ENCODE measurements at regions not wholly inside any gene's neighbourhood (a gene's known extent, or its start where the extent isn't known, plus 50 kb on each side); places are given as distances from the start of the nearest gene placed in this dataset.

DNA sequence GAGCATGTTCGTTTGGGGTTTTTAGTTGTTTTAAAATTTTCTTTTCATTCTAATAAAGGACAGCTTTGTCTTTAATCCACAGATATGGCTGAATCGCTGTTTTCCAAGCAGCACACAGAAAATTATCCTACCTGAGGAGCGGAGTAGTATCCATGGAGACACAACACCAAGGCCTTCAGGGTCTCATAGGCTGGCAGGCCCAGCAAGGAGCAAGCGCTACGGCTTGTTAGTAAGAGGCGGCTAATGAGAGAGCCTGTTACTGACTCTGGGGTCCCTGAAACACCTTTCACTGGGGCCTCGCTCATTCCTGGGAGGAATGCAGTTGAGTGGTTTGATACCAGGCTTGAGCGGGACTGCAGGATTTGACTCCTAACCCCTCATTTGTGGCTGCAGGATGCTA, 303.8 kb upstream of the CDH4 start:
- no peak for DNase-seq

DNA sequence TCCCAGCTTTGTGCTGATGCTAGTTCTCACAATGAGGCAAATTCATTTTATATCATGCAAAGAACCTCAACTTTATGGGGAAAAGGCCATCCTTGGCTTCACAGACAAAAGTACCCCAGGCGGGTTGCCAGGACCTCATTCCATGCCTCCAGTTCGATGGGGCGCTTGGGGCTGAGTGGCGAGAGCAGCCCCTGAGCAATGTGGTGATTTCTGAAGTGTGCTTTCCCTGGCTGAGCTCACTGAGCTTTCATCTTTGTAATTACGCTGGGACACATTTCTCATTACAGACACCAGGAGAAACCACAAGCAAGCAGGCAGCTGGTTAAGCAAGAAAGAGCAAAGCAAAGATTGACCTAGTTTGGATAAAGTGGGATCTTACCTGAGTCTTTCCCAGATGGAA, 301.5 kb upstream of the CDH4 start:
- no peak for DNase-seq

DNA sequence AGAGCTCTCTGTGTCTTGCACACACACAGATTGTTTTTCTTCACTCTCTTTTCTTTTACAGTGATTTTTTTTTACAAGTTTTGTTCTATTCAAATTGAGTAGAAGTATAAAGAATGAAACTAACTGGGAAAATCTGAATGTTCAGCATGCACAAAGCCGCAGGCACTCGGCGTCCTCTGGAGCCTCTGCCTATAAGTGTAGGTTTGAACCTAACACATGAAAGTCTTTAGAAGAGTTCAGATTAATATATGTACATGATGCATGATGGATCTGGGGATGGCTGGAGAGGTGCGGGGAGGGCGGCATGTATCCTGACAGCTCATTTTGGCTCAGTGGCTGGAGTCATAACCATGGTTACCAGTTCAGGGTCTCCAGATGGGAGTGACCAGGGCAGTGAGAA, 301.1 kb upstream of the CDH4 start:
- no peak for DNase-seq

DNA sequence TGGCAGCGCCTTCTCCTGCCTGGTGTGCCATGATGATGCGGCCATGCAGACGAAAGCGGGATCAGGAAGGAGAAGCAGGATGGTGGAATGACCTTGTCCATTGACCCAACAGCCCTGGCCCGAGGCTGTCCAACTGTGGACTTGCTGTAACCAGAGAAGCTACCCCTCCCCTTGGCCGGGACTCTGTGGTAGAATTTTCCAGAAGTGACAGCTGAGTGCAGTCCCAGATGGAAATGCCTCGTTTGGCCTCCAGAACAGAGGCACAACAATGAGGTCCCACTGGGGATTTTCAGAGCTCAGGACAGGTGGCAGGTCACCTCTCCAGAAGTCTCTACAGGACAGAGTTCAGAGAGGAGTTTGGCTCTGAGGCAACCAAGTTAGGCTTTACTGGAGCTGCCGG, 299.2 kb upstream of the CDH4 start:
- DNase-seq = no peak

DNA sequence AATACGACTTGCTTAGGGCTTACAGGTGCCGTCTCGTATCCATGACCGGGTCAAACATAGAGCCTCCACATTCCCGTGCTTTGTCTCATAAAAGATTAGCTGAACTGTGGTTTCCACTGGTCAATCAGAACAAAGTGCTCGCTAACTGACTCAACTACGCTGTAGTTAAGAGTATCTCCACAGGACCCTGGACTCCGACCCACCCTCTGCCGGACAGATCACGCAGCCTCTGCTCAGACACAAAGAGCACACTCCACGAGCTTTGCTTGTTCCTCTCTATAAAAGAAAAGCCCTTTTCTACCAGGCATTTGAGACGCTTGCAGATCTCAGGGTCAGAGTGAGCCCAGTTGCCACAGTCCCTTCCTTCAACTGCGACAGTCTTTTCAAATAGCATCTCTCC, 298.7 kb upstream of the CDH4 start:
- no peak for DNase-seq

DNA sequence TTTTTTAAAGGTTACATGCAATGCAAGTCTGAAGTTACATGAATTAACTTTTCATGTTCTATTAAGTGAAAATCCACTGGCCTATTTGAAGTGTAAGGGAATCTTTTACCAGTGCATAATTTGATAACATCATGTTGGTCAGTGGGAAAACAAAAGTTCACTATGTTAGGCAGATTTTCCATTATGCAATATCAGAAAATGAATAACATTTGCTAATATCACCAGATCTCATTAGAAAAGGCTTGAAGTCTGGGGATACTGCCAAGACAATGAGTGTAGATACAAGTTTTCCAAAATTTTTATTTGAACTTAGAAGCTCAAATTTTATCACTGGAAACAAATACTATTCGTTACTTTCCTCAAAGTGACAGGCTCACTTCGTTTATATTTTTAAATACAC, 296.4 kb upstream of the CDH4 start:
- no peak for DNase-seq

DNA sequence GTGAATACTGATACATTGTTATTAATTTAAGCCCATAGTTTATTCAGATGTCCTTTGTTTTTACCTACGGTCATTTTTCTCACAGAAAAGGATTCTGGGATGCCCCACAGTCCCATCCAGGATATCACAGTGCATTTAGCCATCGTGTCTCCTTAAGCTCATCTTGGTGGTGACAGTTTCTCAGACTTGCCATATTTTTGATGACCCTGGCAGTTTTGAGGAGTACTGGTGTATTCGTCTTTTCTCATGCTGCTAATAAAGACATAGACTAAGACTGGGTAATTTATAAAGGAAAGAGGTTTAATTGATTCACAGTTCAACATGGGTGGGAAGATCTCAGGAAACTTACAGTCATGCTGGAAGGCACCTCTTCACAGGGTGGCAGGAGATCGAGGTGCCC, 295.9 kb upstream of the CDH4 start:
- no peak for DNase-seq

DNA sequence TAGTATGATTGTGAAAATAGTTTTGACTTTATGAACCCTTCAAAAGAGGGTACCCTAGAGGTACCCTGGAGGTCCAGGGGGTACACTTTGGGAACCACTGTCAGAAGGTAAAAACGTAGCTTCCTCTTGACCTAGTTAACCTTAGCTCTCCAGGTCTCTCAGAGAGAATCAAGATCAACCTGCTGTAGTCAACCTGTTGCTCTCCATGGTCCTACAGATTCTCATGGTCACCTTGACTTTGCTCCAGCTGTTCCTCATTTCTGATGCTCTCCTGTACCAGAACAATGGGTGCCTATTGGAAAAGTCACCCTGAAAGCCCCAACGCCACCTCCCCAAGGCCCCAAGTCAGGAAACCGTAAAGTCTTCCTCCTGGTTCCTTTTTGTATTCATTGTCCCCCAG, 294.4 kb upstream of the CDH4 start:
- DNase-seq = no peak

DNA sequence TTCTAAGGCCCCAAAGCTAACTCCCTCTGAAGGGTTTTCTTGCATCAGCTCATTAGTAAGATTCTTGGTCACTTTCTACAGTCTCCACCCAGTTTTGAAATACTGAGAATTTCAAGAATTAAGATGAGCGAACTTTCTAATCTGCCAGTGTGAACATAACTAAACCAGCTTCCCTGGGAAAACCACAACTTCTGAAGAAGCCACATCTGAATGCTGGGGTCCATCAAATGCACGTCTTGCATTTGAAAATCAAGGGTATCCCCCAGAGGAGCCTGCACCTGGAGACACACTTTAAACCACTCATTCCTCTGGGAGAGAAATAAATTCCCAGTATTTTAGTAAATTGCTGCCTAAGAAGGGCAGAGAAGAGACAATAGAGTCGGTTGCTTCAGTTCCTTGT, 292.1 kb upstream of the CDH4 start:
- no peak for DNase-seq

DNA sequence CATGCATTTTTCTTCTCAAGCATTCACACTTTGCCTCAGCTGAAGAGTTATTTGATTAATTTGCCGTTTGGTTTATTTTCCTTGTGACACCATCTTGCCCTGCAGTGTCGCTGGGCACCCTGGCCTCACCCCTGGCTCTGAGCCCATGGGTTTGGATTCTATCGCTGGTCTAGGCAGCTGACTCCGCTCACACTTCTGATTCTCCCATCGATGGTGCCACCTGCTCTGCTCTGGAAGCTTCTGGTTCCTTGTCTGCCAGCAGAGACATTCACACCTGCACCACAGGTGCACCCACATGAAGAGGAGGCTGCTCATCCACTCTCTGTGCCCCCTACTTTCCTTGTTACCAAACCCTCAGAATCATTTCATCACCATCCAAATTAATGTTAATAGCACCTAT, 291.6 kb upstream of the CDH4 start:
- no peak for DNase-seq

DNA sequence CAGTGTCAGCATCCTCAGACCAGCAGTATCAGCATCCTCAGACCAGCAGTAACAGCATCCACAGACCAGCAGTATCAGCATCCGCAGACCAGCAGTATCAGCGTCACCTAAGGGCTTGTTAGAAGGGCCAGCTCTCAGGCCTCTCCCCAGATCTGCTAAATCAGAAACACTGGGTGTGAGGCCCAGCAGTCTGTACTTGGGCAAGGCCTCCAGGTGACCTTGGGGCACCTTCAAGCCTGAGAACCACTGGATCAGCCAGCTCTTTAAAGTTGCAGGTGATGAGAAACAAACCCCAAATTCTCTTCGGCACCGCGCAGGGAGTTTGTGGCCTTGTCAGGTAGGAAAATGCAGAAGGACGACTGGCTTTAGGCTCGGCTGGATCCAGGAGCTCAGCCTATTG, 290.5 kb upstream of the CDH4 start:
- no peak for DNase-seq

DNA sequence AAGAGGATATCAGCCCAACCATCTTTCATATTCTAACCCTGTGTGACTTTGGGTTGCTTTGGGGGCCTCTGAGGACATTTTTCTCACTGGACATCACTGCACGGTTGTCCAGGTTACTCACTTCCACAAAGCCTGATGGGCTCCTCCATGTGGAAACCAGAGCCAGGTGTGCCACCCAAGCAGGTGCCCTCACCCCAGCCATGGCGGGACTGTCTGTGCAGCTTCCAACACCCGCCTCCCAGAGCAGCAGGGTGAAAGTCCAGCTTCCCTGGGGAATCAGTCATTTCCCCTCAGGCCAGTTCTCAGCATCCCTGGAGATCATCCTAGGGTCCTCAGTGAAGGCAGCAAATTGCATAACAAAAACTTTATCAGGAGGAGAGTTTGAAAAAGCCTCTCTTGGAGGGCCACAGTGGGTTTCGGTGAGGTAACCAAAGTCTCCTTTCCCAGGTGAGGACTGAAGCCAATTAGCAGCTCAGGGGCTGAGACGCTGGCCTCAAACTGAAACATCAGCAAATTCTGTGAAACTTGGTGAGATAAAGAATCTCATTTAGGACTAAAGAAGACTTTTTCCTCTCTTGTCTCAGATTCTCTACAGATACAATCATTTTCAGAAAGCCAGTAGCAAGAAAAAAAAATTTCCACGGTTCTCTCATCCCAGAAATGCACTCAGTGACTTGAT, 289.6 kb upstream of the CDH4 start:
- no peak for DNase-seq

DNA sequence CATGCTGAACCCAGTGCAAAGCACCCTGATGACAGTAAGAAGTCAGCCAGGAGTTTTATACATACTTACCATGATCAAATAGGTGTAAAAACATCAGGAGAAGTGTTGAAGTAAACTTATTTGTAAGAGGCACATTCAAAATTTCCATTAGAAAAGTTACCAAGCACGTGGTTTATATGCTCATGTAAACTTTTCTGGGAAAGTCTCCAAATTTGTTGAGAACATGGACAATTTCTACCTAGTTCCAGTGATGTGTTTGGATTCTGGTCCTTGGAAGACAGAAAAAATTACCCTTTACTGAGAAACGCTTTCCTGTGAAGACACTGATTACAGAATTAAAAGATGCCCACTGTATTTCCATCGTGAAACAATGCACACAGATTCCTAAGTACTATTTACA, 288.9 kb upstream of the CDH4 start:
- no peak for DNase-seq

DNA sequence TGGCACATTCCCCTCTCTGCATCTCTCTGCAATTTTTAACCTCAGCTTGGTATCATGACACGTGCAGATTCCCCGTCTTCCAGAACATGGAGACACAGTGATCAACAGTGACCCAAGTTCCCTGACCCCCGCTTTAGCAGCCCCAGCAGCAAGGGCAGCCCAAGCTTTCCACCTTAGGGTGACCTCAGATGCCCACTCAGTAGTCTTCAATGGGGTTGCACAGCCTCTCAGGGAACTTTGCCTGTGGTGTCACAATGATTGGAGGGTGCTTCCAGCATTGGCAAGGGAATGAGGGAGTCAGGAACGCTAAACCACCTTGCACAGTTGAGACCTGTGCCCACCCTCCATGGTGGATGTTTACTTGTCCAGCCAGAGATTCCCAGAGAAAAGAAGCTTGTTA, 287.1 kb upstream of the CDH4 start:
- DNase-seq = no peak

DNA sequence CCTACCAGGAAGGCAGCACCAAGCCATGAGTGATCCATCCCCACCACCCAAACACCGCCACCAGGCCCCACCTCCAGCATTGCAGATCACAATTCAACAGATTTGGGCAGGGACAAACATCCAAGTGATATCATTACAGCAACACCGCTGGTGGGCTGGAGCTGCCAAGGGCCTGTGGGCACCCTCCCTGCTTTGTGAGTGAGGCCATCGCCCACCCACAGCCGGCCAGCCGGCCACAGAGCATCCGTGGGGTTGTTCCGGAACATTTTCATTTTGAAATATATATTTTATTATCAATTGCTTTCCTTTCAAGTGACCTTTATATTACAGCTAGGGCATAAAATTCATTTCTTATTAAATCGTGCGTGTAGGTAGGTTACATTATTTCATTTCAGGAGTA, 286.0 kb upstream of the CDH4 start:
- no peak for DNase-seq

DNA sequence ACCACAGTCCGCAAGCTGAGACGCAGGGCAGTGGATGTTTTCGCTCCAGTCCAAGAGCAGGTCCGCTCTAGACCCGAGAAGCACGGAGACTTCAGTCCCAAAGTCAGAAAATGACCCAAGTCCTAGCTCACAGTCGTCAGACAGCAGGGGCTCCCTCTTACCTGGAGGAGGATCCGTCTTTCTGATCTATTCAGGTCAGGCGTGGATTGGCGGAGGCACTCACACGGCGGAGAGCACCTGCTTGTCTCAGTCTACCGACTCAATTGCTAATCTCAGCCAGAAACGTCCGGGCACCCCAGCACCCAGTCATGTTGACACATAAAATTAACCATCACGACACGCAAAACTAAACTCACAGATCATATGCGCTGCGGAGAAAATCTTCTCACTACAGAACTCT, 285.3 kb upstream of the CDH4 start:
- DNase-seq = no peak

DNA sequence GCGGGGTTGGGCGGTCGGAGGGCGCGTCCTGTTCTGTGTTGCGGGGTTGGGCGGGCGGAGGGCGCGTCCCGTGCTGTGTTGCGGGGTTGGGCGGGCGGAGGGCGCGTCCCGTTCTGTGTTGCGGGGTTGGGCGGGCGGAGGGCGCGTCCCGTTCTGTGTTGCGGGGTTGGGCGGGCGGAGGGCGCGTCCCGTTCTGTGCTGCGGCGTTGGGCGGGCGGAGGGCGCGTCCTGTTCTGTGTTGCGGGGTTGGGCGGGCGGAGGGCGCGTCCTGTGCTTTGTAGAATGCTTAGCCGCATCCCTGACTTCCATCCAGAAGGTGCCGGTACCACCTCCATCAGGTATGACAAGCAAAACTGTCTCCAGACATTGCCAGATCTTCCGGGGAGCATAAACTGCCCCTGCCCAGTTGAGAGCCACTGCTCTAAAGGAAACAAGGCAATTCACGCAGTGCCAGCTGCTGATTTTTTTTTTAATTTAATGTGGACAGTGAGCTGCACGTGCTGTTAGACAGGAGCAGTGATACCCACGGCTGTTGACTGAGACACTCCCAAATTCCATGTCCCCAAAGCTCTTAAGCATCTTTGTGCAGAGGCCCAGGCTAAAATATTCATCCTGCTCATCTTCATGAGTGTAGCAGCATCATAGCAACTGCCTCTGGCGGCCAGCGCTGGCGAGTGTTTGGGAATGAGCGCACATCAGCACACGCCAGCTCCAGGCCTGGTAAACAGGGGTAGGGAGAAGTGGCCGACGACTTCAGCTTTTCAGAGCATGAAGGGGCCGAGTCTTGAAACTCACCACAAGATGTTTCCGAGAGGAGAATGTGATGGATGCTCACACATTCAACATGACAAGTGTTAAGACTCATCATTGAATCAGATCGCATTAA, 284.4 kb upstream of the CDH4 start:
- DNase-seq = no peak

DNA sequence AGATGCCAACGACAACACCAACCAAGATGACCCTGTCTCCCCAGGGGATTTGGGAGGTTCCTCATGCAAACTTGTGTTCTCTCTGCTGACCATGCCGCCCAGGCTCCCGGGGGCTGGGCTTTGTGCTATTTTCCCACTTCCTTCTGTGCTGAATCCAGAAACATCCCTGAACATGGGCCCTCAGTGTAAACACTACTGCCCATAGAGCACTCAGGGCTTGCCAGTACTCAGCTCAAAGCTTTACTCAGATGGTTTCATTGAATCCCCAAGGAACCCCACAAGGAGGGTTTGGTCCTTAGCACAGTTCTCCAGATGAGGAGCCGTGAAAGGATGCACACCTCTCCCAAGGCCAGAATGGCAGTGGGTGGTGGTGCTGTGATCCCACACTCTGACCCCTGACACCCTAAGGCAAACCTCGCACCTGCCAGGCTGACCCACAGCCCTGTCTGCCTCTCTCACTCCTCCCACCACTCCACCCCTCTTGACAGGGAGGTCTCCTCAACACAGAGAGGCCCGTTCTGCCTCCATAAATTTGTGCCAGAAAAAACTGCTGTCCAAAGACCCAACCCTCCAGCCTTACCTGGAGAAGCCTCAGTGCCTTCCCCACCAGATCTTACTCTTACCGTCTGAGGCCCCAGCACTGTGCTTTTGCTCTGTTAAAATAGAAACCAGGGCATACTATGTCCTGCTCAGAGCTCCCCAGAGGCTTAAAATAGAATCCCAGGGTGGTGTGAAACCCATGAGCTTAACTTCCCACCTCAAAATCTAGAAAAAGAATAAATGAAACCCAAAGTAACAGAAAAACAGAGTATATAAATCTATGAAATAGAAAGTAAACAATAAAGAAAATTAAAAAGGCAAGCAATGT, 283.0 kb upstream of the CDH4 start:
- no peak for DNase-seq

DNA sequence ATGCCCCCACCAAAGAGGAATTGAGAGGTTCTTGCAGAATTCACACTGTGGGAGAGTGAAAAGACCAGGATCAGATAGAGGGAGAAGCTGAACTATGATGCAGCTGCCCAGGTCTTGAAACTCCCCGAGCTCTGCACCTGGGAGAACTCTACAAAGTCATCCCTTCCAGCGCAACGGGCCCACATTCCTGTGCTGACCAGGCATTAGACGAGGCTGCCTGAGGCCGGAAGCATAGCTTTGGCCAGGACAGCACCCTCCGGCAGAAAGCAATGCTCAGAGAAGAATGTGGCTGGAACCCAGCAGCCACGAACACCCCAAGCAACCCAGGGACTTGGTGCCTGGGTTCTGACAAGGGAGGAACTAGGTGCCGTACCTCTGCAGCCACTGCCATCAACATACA, 281.5 kb upstream of the CDH4 start:
- DNase-seq = no peak

DNA sequence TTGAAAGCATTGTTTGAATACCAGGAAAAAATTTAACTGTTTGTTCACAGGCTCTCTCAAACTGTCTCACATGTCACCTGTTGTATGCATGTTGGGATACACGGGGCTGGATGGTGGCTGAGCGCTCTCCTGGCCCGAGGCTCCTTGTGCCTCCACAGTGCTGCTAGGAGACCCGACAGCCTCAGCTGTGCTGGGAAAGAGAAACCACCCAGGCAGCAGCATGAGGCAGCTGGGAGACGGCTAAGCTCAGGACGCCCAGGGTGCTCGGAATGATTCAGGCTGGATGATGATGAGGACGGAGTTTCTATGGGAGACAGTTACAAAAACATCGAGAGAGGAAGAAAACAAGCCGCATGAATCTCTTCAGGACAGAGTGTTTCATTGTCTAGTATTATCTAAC, 278.0 kb upstream of the CDH4 start:
- DNase-seq = no peak

DNA sequence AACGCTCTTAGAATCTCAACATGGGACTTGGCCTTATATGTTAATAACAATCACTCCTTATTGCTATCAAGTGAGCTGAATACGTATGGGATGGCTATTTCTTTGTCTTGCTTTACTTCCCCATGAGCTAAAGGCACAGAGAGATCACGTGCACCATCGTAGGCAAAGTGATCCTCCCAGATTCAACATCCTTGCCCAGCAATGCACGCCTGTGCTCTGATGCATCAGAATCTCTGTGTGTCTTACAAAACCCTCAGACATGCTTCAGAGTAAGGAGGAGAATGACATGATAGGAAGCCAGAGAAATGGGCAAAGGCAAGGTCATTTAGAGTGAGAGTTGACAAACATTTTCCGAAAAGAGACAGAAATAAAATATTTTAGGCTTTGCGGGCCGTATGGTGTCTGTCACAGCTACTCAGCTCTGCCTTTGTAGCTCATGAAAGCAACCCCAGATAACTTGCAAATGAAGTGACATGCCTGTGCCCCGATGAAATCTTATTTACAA, 277.6 kb upstream of the CDH4 start:
- DNase-seq = no peak

DNA sequence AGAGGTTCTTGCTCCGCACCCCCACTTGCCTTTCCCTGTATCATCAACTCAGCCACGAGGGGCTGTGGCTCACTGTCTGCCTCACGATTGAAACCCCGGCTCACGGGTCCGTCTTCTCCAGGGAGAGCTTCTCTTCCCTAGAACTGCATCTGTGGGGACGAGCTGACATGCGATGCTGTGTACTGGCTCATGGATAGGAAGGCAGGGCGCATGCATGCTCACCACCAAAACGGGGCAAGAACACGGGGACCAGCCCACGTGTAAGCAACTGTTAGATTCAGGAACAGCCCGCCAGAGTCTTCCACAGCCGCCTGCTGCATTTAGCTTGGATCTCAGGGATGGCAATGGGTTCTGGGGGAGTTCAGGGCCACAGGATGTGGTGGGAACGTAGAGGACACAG, 275.9 kb upstream of the CDH4 start:
- no peak for DNase-seq

DNA sequence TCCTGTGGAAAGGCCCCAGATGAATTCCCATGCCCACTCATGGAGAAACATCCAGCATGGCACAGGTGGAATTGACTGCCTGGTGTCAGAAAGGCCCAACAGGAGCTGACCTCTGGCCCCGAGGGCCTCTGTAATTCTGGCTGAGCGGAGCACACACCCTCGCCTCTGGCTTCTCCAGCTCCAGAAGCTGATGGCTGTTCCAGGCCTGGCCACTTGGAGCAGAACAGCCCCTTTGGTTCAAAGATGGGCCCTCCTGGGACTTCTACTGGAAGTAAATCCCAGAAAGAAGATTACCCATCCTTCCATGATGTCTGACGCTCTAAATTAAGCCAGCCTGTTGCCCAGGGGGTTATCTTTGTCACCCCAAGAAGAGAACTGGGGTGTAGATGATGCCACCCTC, 275.1 kb upstream of the CDH4 start:
- no peak for DNase-seq

DNA sequence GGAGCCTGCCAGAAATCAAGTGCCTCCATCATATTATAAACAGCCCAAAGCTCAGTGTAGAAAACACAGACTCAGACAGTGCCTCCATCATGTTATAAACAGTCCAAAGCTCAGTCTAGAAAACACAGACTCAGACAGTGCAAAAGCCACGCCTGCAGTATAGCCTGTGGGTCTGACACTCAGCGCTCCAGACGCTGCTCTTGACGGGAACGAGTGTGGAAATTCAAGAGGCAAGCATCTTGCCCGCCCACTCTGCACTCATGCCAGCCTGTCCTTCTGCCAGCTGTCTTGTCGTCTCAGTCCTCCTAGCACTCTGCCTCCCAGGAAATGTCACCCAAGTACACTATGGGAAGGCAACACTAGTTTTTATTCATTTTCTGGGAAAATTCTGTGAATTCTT, 274.2 kb upstream of the CDH4 start:
- no peak for DNase-seq

All from activated CD4-positive, alpha-beta T cell treated with anti-CD3 and anti-CD28 coated beads, Interleukin-2, amount 50 U/mL, for 16 hours (primary cell).